ENCODE measurements at regions not wholly inside any gene's neighbourhood (a gene's known extent, or its start where the extent isn't known, plus 50 kb on each side); places are given as distances from the start of the nearest gene placed in this dataset.
"Not testable (repeated sequence)": the region's sequence is repeated elsewhere in the genome, so short reads cannot be mapped to it uniquely, and the experiment has no call there.

DNA sequence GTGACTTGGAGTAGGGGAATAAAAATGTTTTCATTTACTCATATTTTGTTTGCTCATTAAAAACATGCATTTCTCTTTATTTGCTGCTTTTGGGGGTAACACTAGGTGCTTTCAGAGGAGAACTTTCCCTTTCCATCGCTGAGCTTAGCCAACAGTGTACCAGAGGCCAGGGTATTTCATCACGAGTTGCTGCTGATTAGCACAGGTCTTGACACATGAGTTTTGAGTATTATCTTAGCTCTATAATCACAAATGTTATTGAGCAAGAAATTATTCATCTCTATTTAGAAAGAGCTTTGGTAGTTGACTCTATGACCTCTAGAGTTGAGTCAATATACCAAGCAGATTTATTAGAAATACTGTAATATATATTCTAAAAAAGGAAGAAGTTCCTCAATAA is 375.9 kb downstream of the NXPH1 start:
- DNase-seq = no peak

DNA sequence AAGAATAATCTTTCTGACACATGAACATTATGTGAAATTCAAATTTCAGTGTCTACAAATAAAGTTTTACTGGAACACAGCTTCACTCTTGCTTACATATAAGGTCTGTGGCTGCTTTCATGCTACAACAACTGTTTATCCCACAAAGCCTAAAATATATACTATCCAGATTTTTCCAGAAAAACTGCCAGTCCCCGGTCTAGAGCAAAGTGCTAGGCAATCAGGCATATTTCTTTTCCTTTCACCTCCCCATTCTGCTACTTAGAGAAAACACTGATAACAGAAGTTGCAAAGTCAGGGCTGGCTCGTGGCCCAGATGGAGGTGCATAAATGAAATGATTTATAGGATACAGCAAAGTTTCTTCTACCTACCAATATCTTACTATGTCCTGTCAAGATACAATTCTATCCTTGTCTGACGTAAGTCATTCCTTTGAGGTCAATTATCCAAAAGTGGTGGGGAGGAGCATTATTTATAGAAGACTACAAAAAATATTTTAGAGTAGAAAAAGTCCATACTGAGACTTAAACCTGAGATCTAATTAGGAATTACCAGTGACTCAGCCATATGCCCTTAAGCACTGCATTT is 384.1 kb downstream of the NXPH1 start:
- DNase-seq = no peak

DNA sequence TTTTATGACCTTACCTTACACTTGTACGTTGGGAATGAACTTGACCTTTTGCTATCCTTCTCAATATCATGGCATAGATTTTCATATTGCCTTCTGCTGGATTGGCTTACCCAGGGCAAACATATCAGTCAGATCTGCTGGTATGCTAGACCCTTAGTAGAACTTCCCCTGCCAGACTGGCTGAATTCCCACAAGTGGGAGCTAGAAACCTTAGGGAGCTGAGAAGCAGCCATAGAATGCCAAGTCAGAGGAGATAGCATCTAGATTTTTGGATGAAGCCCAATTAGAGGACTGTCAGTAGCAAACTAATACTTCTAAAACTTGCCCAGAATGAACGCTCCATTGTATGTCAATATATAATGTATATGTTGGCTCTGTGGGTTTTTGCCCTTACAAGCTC is 385.0 kb downstream of the NXPH1 start:
- DNase-seq = no peak

DNA sequence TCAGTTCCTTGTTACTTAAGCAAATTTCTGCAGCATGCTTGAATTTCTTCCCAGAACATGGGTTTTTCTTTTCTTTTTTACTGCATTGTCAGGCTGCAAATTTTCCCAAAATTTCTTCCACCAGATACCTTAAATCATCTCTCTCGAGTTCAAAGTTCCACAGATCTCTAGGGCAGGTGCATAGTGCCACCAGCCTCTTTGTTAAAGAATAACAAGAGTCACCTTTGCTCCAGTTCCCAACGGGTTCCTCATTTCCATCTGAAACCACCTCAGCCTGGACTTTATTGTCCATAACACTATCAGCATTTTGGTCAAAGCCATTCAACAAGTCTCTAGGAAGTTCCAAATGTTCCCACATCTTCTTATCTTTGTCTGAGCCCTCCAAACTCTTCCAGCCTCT is 389.2 kb downstream of the NXPH1 start:
- DNase-seq = no peak

DNA sequence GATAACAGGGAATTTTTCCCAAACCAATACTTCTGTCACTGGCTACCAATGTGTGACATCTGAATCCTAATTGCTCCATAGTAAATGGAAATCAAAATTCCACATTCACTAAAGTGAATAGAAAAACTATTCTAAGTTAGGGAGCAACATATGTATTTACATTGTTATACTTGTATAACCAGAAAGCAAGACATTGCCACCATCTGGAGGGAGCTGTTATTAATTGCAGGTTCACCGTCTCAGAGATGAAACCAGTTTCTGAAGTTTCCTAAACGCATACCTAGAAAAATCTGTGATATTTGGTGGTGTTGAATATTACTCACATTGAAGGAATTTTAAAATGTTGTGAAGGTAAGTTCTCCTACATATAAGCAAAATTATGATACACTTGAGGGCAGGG is 390.1 kb downstream of the NXPH1 start:
- DNase-seq = no peak

DNA sequence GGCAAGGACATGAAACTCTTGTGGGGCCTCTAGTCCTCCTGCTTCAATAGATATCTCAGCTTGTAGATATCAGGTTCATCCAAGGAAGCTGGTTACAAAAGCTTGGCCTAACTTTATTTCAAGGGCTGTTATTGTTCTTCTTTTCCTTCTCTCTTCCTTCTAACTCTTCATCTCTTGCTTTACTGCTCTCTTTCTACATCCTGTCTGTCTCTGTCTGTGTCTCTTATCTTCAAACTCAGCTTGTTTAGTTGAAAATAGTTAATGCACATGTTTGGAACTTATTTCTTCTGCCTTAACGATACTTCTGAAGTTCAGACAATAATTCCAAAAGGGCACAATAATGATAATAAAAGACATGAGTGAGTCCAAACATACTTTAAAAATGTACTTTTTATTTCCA is 393.9 kb downstream of the NXPH1 start:
- no peak for DNase-seq

DNA sequence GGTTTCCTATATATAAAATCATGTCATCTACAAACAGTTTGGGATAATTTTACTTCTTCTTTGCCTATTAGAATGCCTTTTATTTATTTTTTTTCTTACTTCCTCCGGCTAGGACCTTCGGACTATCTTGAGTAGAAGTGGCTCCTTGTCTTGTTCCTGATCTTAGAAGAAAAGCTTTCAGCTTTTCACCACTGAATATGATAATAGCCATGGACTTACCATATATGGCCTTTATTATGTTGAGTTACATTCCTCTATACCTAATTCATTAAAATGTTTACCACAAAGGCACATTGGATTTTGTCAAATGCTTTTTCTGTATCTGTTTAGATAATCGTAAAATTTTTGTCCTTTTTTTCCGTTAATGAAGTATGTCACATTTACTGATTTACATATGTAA is 395.7 kb downstream of the NXPH1 start:
- no peak for DNase-seq

DNA sequence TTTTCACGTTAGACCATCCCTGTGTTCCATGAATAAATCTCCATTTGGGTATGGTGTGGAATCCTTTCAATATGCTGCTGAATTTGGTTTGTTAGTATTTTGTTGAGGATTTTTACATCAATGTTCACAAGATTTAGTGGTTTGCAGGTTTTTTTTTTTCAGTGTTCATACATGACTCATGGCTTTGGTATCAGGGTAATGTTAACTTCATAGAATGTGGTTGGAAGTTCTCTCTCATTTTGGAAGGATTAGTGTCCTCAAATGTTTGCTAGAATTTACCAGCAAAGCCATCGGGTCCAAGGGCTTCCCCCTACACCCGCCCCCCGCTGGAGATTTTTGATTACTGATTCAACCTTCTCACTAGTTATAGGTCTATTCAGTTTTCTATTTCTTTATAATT is 398.0 kb downstream of the NXPH1 start:
- DNase-seq = no peak

DNA sequence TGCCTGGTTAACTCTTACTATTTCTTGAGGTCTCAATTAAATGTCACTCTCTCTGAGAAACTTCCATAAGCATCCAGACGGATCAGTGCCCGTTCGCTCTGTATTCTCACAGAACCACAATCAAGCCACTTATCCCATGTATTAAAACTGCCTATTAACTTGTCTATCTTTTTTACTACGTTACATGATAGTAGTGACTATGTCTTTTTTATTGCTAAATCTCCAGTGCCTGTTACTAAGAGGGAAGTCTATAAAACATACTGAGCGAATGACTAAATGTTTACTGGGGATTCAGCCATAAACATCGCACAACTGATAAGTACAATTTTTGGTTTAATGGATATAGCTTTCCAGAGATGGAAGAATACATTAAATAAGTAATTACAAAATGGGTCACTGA is 399.9 kb downstream of the NXPH1 start:
- no peak for DNase-seq

DNA sequence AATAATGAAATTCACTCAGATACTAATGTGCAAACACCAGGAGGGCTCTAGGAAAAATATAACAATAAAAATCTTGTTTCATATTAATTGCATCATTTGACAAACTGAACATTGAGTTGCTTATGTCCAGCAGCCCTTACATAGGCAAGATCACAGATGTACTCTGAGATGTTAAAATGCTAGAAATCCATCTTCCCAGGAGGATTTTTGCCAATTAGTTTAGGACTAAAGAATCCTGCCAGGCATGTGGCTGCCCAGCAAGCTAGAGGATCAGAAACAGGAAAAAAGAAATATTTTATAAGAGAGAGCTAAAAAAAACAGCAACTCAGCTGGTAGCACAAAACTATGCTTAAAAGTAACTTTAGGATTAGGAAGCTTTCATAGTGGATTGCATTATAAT is 407.8 kb downstream of the NXPH1 start:
- no peak for DNase-seq

DNA sequence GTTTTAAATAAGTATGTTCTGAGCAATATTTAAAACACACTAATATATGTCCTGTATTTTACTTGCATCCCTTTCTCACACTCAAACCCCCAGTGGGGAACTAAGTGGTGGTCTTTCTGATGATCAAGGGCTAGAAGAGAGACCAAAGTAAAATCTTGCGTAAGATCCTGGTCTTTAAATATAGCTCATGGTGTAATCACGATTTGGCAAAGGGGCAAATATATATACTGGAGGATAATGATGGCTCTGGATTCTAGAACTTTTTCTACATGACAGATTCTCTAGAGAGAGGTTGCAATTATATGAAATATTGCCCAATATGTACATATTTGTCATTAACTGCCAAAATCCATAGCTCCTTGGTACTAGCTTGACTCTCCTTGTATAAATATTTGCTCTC is 438.3 kb downstream of the NXPH1 start:
- no peak for DNase-seq

DNA sequence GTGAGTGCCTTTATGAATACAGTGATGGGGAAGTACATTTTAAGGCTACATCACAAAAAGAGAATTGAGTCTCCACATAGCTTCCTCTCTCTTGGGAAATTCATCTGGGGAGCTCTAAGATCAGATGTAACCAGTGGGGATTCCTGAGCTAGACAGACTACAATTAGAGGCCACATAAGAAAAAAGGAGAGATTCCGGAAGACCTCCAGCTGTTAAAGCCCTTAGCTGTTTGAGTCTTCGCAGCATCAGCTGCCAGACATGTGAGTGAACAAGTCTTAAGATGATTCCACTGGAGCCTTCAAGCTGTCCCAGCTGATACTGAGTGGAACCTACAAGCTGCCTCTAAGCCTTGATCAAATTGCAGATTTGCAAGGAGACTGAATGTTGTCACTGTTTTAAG is 448.5 kb downstream of the NXPH1 start:
- DNase-seq = no peak

DNA sequence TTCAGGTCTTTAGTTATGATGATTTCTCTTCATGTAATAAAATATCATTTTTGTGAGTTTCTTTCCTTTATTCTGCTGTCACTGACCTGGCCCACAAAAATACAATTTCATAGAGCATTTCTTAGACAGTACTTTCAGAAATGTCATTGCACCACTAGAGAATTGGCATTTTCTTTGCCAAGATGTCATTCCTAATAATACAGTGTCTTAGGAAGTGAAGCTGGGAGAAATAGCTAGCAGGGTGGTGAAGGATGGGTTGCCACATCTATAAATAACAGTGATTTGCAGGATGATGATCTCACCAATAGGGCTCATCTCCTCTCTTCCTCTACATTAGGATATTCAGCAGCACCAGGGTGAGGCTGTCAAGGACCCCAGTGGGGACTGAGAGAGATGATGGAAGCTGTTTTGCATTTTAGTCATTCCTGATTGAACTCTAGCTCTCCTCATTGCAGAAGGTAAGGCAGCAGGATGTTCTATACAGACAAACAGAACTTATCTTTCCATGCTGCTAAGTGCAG is 452.1 kb downstream of the NXPH1 start:
- DNase-seq = no peak

DNA sequence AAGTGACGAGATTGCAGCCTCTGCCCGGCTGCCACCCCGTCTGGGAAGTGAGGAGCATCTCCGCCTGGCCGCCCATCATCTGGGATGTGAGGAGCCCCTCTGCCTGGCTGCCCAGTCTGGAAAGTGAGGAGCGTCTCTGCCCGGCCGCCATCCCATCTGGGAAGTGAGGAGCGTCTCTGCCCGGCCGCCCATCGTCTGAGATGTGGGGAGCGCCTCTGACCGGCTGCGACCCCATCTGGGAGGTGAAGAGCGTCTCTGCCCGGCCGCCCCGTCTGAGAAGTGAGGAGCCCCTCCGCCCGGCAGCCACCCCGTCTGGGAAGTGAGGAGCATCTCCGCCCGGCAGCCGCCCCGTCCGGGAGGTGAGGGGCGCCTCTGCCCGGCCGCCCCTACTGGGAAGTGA is 456.9 kb downstream of the NXPH1 start:
- not testable (repeated sequence) for DNase-seq

DNA sequence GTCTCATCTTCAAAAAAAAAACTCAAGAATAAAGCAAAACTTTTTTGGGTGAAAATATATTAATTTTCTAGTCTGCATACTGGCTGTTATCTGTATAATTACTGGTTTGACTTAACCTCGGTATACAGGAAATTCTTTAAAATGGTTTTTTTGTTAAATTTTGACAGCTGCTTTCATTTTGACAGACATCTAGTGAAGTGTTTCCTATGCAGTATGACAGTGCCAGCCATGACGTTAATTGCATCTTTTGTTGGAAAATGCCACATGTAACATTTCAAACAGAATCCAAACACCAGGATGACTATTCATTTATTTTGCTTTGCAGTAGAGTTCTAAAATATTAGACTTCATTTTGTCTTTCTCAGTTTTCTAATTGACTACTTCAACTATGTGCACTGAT is 460.4 kb downstream of the NXPH1 start:
- no peak for DNase-seq

DNA sequence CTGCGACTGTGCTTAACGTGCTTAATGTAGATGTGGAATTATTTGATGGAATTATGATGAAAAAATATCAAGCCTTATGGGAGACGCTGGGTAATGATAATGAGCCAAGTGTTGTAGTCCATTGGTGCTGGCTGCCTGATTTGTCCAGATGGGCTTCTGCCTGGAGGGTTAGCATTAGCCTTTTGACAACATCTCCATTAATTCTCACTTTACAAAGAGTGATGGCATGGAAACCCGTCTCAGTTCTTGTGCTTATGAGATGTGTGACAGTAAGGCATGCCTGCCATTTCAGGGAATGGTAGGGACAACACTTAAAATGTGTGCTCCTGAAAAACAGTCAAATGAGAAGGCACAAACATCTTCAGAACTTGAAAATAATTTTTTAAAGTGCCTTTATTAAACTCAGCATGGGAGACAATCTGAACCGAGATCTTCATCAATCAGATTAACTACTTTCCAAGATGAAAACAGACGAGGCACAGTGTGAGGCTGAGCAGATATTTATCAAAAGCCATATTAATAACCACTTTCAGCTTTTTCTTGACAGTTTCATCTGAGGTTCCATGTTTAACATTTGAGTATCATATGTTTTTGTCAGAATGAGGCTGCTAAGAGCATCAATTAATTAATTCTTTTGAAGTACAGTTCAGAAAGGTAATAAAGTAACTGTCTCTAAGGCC is 473.1 kb downstream of the NXPH1 start:
- no peak for DNase-seq

DNA sequence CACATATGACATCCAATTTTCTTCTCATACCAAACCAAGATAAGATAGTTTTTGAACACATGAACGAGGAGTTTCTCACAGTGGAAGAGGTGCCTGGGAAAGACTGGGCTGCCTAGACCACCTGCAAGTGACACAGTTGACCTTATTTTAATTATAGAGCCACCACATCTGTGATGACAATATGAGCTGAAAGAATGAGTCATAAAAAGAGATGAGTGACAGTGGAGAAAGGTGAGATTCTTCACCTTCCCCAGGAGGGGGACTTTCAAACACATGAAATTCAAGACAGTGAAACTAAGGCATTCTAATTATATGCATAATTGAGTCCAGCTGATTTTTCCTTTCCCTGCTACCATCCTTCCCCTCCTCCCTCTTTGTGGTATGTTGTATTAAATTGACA is 475.5 kb downstream of the NXPH1 start:
- DNase-seq = no peak

DNA sequence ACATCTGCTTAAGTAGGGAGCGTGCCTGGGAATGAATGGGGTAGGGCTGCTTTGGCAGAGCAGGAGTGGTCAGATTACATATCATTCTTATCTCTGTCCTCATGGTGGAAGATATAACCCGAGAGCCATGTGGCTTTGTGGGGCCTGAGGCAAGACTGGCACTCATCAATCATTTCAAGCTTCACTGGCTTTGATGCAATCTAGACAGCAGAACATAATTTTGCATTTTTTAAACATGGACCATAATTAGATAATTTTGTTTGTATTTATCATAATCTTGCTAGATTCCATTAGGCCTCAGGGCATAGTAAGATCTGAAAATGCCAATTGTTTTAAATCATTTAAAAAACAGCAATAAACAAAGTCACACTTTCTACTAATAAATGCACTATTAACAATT is 480.3 kb downstream of the NXPH1 start:
- DNase-seq = no peak

DNA sequence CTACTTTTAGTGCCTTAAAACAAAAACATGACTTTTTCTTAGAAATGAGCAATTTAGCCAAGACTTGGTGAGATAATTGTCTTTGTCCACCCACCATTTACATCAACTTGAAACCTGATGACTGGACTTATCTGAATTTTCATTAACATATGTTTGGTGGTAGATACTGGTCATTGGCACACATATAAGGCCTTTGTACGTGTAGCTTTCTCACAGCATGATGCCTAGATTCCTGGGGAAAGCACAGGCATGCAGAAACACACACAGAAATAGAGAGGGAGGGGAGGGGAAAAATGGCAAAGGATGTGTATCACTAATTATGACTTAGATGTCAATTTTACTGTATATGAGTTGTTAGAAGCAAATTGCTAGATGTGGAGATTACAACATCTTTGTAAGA is 488.4 kb downstream of the NXPH1 start:
- no peak for DNase-seq

DNA sequence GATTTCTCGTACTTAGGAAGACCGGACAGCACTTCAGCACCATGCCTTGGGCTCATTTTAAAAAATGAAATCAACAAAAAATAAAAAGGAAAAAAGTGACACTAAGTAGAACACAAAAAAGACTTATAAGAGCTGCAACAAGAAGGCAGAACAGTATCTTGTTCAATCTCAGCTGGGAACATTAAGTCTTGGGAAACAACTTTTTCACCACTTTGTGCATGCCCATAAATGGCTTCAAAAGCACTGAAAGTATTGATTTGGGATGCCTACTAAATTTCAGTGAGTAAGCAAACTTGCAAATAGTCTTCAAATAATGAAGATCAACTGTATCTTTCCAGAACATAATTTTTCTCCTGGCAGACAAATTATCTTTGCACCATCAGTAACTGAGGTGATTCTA is 489.3 kb downstream of the NXPH1 start:
- DNase-seq = no peak

DNA sequence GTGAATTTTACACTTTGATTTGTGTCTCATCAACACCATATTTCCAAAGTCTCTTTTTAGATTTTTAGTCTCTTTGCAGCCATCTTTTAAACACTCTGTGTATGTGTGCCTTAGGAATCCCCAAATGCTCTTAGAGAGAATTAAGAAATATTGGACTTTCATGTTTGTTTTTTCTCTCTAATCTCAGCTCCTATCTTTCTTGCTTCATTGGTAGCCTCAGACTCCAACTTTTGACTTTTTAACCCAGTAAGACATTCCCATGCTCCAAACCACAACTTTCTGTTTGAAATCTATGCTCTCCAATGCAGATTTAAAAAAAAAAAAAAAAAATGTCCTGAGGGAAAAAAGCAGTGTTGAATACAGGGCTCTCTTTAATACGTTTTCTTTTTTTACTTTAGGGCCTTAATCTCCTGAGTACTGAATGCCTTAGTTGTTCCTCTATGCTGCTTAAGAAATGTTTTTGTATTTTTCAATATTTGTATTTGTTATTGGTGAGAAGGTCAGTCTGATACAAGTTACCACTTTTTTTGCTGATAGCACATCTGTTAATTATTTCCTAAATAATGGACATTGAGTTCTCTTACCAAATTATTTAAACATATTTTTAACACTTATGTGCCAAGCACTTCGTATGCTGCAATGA is 489.9 kb downstream of the NXPH1 start:
- DNase-seq = no peak

DNA sequence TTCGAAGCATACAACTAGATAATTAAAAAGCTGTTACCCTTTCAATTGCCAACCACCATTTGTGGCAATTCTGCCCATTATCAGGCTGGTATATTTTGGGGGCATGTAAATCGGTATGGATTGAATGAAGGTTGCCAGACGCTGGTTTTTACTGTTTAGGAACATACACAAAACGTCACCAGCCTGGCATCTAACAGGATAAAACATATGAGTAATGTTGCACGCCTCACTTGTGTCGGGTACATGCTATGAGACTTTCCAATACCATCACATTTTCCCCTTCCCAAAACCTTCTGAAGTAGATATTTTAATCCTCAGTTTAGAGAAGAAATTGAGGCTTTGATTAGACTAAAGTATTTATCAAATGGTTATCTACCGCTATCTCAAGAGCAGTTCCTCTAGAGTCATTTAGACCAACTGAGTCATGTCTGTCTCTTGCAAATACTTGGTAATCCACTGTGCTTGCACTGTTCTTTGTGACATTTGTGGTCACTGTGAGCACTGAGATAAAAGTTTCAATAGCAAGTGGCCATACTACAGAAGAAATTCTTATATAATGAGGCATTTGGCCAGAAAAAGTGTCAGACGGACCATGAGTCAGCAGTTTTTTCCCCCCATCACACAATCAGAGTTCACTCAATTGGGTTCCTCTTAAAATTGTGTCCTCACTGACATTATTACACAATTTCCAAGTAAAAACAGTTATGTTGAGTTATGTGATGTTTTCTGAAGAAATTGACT is 498.7 kb downstream of the NXPH1 start:
- no peak for DNase-seq

DNA sequence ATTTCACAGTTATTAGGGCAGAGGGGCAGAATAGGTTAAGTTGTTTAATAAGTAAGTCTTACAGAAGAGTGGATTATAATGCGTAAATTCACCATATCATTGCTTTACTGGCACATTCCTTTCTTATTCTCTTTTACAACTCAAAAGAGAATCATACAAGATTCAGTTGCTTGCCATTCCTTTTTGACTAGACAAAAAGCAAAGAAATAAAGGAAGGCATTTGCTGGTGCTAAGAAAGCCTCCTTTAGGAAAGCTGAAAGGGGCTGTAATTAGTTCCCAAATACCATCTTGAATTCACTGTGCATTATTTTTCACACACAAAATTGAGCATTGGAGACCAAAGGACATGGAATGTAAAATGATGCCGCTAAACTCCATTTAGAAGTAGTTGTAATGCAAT is 499.3 kb downstream of the NXPH1 start:
- DNase-seq = no peak

DNA sequence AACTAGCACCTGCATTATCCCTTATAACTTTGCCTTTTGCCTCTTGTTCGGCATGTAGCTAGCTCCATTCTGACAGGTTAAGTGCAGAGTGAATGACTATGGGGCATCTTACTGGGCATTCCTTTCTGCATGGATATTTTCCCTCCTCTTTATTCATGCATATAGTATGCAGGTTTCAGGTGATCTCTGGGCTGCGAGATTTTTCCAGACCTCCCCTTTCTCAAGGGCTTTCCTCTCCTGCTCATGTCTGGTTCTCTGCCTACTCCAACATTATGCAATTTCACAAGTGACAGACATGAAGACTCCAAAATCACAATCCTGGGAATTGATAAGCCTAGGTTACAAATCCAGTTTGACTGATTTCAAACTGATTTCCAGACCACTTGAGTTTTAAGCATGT is 503.8 kb downstream of the NXPH1 start:
- DNase-seq = no peak
